Panc1 (cell line): ENCODE measurements at regions not wholly inside any gene's neighbourhood (a gene's known extent, or its start where the extent isn't known, plus 50 kb on each side); places are given as distances from the start of the nearest gene placed in this dataset.

Experiments
- ATAC-seq: fragments of 200-7000 bp; cut with Tn5 transposase; 2 replicates; pipeline ENCODE4 v1.9.1; 2020; ENCODE audit warnings: mild to moderate bottlenecking, moderate library complexity
- BruUV-seq: library from RNA; stranded (reverse); fragments of 400-500 nt; replicated peaks from 2 replicates; lab custom pipeline; 2021; lab: Mats Ljungman, UMichigan
- CTCF ChIA-PET: fragments of 300-600 bp; sonication (Branson Sonifier 250); formaldehyde crosslinking; loops from one replicate; lab custom pipeline; 2022; ENCODE audit warnings: antibody characterized with exemption; lab: Charles Lee
- POLR2A ChIA-PET: fragments of 300-600 bp; sonication (Branson Sonifier 250); formaldehyde crosslinking; loops from one replicate; lab custom pipeline; 2022; ENCODE audit warnings: antibody characterized with exemption; lab: Charles Lee
- DNase-seq: peaks from one replicate; pipeline ENCODE4 v3.0.0-alpha.2; 2010; ENCODE audit warnings: low read depth, low spot score
- H3K27ac ChIP-seq: 2 replicates; pipeline ENCODE4 v1.5.1; 2011; ENCODE audit warnings: mild to moderate bottlenecking, low read length, inconsistent platforms
- H3K27me3 ChIP-seq: fragments of 200-500 bp; sonication (Bioruptor generic); 2 replicates; pipeline ENCODE4 v1.6.0; 2014; ENCODE audit warnings: low read length, inconsistent platforms; ENCODE audit not compliant: control insufficient read depth, insufficient read depth
- H3K36me3 ChIP-seq: fragments of 200-500 bp; sonication (Bioruptor generic); 2 replicates; pipeline ENCODE4 v1.5.1; 2014; ENCODE audit warnings: inconsistent platforms, mild to moderate bottlenecking, low read length, moderate library complexity; ENCODE audit not compliant: control insufficient read depth, insufficient read depth
- H3K4me1 ChIP-seq: 2 replicates; pipeline ENCODE4 v1.5.1; 2011; ENCODE audit warnings: inconsistent platforms, mild to moderate bottlenecking, low read length, moderate library complexity; ENCODE audit not compliant: control insufficient read depth, insufficient read depth
- H3K4me3 ChIP-seq, 2 experiments: 2 replicates each; pipeline ENCODE4 v1.5.1; 2011 to 2012; ENCODE audit warnings: low read depth in 2 of 2, low read length in 2 of 2, mild to moderate bottlenecking in 2 of 2, inconsistent platforms in 1 of 2, moderate library complexity in 1 of 2
- H3K9me3 ChIP-seq: fragments of 200-500 bp; sonication (Bioruptor generic); 2 replicates; pipeline ENCODE4 v1.5.1; 2014; ENCODE audit warnings: low read depth, mild to moderate bottlenecking, inconsistent platforms, low read length, moderate library complexity; ENCODE audit not compliant: control insufficient read depth, insufficient read depth
- POLR2AphosphoS5 ChIP-seq: IDR thresholded peaks from 2 replicates; pipeline ENCODE4 v1.6.1; 2012; ENCODE audit warnings: mild to moderate bottlenecking, low read depth, low read length, moderate library complexity
- SIN3A ChIP-seq: IDR thresholded peaks from 2 replicates; pipeline ENCODE4 v1.6.1; 2012; ENCODE audit warnings: low read depth, mild to moderate bottlenecking, low read length, moderate library complexity, borderline replicate concordance; ENCODE audit not compliant: insufficient read depth
- TCF7L2 ChIP-seq: IDR thresholded peaks from 2 replicates; pipeline ENCODE4 v1.6.1; 2011; ENCODE audit warnings: mild to moderate bottlenecking, low read depth, low read length, inconsistent platforms
- in situ Hi-C: cut with HindIII; loops from 2 replicates; pipeline ENCODE4 v1.10.0; 2016; ENCODE audit warnings: low sequenced_read_pairs, low pct_unique_long_range_greater_than_20kb
- intact Hi-C: fragments of 100-400 bp; cut with micrococcal nuclease; formaldehyde crosslinking; loops from one replicate; pipeline ENCODE4 v1.10.0; 2022; ENCODE audit not compliant: unreplicated experiment
- TF ChIP-seq, protein P1 (sequence below): fragments of 450-650 bp; IDR thresholded peaks from 2 replicates; pipeline ENCODE4 v1.5.1; 2017; ENCODE audit warnings: mild to moderate bottlenecking
- TF ChIP-seq, protein P2 (sequence below), 2 experiments: IDR thresholded peaks; 2 replicates each; pipeline ENCODE4 v1.6.1; 2011 to 2012; ENCODE audit warnings: low read depth in 2 of 2, control low read depth in 1 of 2, low read length in 1 of 2, mild to moderate bottlenecking in 1 of 2, moderate library complexity in 1 of 2; ENCODE audit not compliant: insufficient read depth in 1 of 2

DNA sequence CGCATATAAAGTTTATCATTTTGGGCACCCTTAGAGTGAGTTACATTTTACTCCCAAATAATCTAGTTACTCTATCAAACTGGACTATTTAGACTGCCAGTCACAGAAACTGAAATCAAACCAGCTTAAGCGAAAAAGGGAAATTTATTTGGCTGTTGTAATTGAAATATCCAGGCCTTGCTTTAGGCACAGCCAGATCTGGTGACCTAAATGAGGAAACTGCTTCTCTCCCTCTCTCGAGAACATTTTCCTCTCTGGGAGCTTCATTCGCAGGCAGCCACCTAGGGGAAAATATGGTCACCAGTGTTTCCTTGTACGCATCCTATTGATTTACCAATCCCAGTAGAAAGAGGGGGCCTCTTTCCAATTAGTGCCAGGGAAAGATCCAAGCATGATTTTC lies 175.3 kb upstream of the MITF start:
- ChIA-PET CTCF (no interaction called here), POLR2A (no interaction called here)
- no peak for ATAC-seq
- Histone ChIP-seq H3K9me3 (no peaks in the 10 kb centered on the region), H3K27me3 (no peaks in the 10 kb centered on the region), H3K4me1 (no peaks in the 10 kb centered on the region), H3K27ac (no peak overlapping the region), H3K36me3 (no peaks in the 10 kb centered on the region), H3K4me3 (no peak overlapping the region)
- TF ChIP-seq, protein P1, sequence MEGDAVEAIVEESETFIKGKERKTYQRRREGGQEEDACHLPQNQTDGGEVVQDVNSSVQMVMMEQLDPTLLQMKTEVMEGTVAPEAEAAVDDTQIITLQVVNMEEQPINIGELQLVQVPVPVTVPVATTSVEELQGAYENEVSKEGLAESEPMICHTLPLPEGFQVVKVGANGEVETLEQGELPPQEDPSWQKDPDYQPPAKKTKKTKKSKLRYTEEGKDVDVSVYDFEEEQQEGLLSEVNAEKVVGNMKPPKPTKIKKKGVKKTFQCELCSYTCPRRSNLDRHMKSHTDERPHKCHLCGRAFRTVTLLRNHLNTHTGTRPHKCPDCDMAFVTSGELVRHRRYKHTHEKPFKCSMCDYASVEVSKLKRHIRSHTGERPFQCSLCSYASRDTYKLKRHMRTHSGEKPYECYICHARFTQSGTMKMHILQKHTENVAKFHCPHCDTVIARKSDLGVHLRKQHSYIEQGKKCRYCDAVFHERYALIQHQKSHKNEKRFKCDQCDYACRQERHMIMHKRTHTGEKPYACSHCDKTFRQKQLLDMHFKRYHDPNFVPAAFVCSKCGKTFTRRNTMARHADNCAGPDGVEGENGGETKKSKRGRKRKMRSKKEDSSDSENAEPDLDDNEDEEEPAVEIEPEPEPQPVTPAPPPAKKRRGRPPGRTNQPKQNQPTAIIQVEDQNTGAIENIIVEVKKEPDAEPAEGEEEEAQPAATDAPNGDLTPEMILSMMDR, result no peak
- TF ChIP-seq SIN3A (no peak), POLR2AphosphoS5 (no peak), TCF7L2 (no peak)
- TF ChIP-seq, protein P2, sequence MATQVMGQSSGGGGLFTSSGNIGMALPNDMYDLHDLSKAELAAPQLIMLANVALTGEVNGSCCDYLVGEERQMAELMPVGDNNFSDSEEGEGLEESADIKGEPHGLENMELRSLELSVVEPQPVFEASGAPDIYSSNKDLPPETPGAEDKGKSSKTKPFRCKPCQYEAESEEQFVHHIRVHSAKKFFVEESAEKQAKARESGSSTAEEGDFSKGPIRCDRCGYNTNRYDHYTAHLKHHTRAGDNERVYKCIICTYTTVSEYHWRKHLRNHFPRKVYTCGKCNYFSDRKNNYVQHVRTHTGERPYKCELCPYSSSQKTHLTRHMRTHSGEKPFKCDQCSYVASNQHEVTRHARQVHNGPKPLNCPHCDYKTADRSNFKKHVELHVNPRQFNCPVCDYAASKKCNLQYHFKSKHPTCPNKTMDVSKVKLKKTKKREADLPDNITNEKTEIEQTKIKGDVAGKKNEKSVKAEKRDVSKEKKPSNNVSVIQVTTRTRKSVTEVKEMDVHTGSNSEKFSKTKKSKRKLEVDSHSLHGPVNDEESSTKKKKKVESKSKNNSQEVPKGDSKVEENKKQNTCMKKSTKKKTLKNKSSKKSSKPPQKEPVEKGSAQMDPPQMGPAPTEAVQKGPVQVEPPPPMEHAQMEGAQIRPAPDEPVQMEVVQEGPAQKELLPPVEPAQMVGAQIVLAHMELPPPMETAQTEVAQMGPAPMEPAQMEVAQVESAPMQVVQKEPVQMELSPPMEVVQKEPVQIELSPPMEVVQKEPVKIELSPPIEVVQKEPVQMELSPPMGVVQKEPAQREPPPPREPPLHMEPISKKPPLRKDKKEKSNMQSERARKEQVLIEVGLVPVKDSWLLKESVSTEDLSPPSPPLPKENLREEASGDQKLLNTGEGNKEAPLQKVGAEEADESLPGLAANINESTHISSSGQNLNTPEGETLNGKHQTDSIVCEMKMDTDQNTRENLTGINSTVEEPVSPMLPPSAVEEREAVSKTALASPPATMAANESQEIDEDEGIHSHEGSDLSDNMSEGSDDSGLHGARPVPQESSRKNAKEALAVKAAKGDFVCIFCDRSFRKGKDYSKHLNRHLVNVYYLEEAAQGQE (IDR thresholded peaks at IDR 0.05; ENCODE audit: insufficient read depth in 1 of 2, low read depth in 2 of 2, low read length in 1 of 2), result no peak
- in situ Hi-C loops, result no loop called here
- no TSS peak for BruUV-seq
- DNase-seq, result no peak
- intact Hi-C loops, result no loop called here

DNA sequence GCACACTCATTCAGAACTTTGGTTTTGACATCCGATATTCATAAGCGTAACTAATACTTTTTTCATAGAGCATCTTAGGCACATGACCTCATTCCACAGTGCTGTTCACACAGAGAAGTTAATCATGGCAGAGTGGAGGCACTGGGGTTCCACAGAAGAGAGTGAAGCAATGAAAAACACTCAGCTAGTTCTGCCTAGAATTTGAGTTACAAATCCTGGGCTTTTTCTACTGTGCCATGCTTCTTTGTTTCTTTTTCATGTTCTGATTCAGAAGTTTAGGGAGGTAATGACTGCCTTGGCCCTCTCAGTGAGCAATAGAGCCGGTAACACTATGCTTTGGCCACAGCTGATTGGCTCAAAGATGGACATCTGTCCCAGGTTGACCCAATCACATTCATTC lies 176.1 kb upstream of the MITF start:
- ATAC-seq, result no peak
- intact Hi-C loops (no loop called here), in situ Hi-C loops (no loop called here)
- Histone ChIP-seq H3K27ac (no peak overlapping the region), H3K27me3 (no peaks in the 10 kb centered on the region), H3K4me3 (no peak overlapping the region), H3K9me3 (no peaks in the 10 kb centered on the region), H3K36me3 (no peaks in the 10 kb centered on the region), H3K4me1 (no peaks in the 10 kb centered on the region)
- POLR2A ChIA-PET, result no interaction called here
- TF ChIP-seq TCF7L2 (no peak), POLR2AphosphoS5 (no peak), SIN3A (no peak)
- TF ChIP-seq, protein P1, result no peak
- TF ChIP-seq, protein P2 (IDR thresholded peaks at IDR 0.05; ENCODE audit: insufficient read depth in 1 of 2, low read depth in 2 of 2, low read length in 1 of 2), result no peak
- CTCF ChIA-PET, result no interaction called here
- BruUV-seq, result no TSS peak
- DNase-seq, result no peak
